Calu3 (cell line): ENCODE measurements at regions not wholly inside any gene's neighbourhood (a gene's known extent, or its start where the extent isn't known, plus 50 kb on each side); places are given as distances from the start of the nearest gene placed in this dataset.

ENCODE experiments used
- BruUV-seq: library from RNA; stranded (reverse); fragments of 400-500 nt; replicated peaks from 2 replicates; lab custom pipeline; 2021; lab: Mats Ljungman, UMichigan
- CTCF ChIA-PET: fragments of 300-600 bp; sonication (Branson Sonifier 250); formaldehyde crosslinking; loops from one replicate; lab custom pipeline; 2022; ENCODE audit warnings: antibody characterized with exemption; lab: Charles Lee
- DNase-seq: peaks from one replicate; pipeline ENCODE4 v3.0.0; 2022
- H3K27ac Mint-ChIP-seq: one replicate; pipeline ENCODE4 v1.8.0; 2022; ENCODE audit warnings: mixed read lengths; ENCODE audit not compliant: unreplicated experiment
- H3K27me3 Mint-ChIP-seq: one replicate; pipeline ENCODE4 v1.8.0; 2022; ENCODE audit warnings: mixed read lengths; ENCODE audit not compliant: unreplicated experiment
- H3K36me3 Mint-ChIP-seq: one replicate; pipeline ENCODE4 v1.8.0; 2022; ENCODE audit warnings: mild to moderate bottlenecking, moderate library complexity, mixed read lengths; ENCODE audit not compliant: insufficient read depth, unreplicated experiment
- H3K4me1 Mint-ChIP-seq: one replicate; pipeline ENCODE4 v1.8.0; 2022; ENCODE audit warnings: mild to moderate bottlenecking, low read depth, mixed read lengths; ENCODE audit not compliant: unreplicated experiment
- H3K4me3 Mint-ChIP-seq: one replicate; pipeline ENCODE4 v1.8.0; 2022; ENCODE audit warnings: mild to moderate bottlenecking, low read depth, moderate library complexity, mixed read lengths; ENCODE audit not compliant: unreplicated experiment
- H3K9me3 Mint-ChIP-seq: one replicate; pipeline ENCODE4 v1.8.0; 2022; ENCODE audit warnings: low read depth, mixed read lengths; ENCODE audit not compliant: unreplicated experiment
- CTCF ChIP-seq: fragments of 200-600 bp; IDR thresholded peaks from one replicate; pipeline ENCODE4 v1.8.0; 2022; ENCODE audit warnings: antibody characterized with exemption; ENCODE audit not compliant: unreplicated experiment
- intact Hi-C: fragments of 100-400 bp; cut with micrococcal nuclease; formaldehyde crosslinking; loops from one replicate; pipeline ENCODE4 v1.10.0; 2022; ENCODE audit not compliant: unreplicated experiment

GRCh38 chr10:29183301-29183945 is 105.4 kb upstream of the LYZL1 start:
- CTCF ChIA-PET: interaction anchor here (0.5 to 0.6 kb wide), 2 partner anchors 25 to 28 kb away, joined by 3 to 4 read pairs; no protein-coding TSS in a partner anchor
- no TSS peak for BruUV-seq
- DNase-seq: no peak
- TF ChIP-seq CTCF: no peak
- Mint-ChIP-seq H3K27ac (no peak overlapping the region), H3K4me1 (peaks cover 11% of the 10 kb centered on the region), H3K4me3 (no peak overlapping the region), H3K27me3 (peaks cover 42% of the 10 kb centered on the region), H3K9me3 (no peaks in the 10 kb centered on the region), H3K36me3 (no peaks in the 10 kb centered on the region)
- intact Hi-C loops: no loop called here

DNA sequence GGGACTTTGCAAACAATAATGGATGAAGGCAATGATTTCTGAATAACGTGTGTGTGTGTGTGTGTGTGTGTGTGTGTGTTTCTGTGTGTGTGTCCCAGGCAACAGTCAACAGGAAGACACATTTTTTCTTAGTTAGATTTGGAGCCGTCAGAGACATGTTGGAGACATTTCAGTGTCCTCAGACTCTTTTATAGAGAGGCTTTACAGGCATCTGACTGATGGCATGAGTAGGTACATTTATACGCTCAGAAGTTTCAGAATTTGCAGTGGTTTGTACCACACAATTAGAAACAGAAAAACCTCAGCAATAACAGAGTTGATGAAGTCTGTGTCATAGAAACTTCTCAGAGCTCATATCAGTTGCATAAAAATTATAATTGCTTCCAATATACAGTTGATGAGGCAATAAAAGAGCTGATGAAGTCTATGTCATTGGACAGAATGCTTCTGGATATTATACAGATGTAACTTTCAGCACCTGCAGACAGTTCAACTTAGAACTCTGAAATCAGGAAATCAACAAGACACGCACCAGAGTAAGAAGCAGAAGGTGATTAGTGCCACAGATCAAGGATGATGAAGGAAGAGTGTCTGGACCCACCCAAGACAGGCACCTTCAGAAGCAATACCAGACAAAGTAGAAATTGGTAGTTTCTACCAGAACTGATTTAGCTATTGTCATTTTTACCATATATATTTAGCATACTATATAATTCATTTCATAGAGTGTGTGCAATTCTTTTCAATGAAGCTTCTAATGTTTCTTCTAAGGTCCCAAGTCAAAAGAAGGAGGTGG is 104.5 kb upstream of the LYZL1 start:
- no TSS peak for BruUV-seq
- no peak for DNase-seq
- Mint-ChIP-seq H3K4me1 (peaks cover 11% of the 10 kb centered on the region), H3K4me3 (no peak overlapping the region), H3K27ac (no peak overlapping the region), H3K27me3 (peaks cover 32% of the 10 kb centered on the region), H3K36me3 (no peaks in the 10 kb centered on the region), H3K9me3 (no peaks in the 10 kb centered on the region)
- CTCF ChIA-PET: interaction anchor here (0.6 to 0.7 kb wide), 2 partner anchors 29 to 541 kb away, joined by 3 read pairs; no protein-coding TSS in a partner anchor
- no peak for TF ChIP-seq CTCF
- intact Hi-C loops: no loop called here

DNA sequence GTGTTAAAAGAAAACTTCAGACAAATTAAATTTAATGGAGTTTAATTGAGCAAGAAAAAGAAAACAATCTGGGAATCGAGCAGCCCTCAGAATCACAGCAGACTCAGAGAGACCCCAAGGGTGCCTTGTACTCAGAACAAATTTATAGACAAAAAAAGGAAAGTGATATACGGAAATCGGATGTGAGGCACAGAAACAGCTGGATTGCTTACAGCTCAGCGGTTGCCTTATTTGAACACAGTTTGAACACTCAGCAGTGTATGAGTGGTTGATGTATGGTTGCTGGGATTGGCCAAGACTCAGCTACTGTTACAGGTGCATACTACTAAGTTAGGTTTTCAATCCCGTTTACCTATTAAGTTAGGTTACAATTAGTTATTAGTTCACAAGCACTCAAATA is 103.8 kb upstream of the LYZL1 start:
- CTCF ChIA-PET: no interaction called here
- no peak overlapping the region for H3K27ac Mint-ChIP-seq
- H3K4me1 Mint-ChIP-seq: peaks cover 11% of the 10 kb centered on the region
- H3K27me3 Mint-ChIP-seq: peaks cover 32% of the 10 kb centered on the region
- no peaks in the 10 kb centered on the region for H3K36me3 Mint-ChIP-seq
- TF ChIP-seq CTCF: no peak
- no peaks in the 10 kb centered on the region for H3K9me3 Mint-ChIP-seq
- DNase-seq: no peak
- intact Hi-C loops: no loop called here
- H3K4me3 Mint-ChIP-seq: no peak overlapping the region
- BruUV-seq: no TSS peak

- Mint-ChIP-seq H3K36me3 (no peaks in the 10 kb centered on the region), H3K4me3 (no peak overlapping the region), H3K27ac (no peak overlapping the region), H3K27me3 (peaks cover 29% of the 10 kb centered on the region), H3K4me1 (peaks cover 11% of the 10 kb centered on the region), H3K9me3 (no peaks in the 10 kb centered on the region)
- CTCF ChIA-PET: interaction anchor here (0.6 kb wide), 1 partner anchor 347 kb away, joined by 3 read pairs; no protein-coding TSS in a partner anchor
- no TSS peak for BruUV-seq
- intact Hi-C loops: no loop called here
- TF ChIP-seq CTCF: no peak
- no peak for DNase-seq
Measured at GRCh38 chr10:29186221-29186620, 102.6 kb upstream of the LYZL1 start.
